Panc1 (cell line): ENCODE measurements at regions not wholly inside any gene's neighbourhood (a gene's known extent, or its start where the extent isn't known, plus 50 kb on each side); places are given as distances from the start of the nearest gene placed in this dataset.

Experiments
- ATAC-seq: fragments of 200-7000 bp; cut with Tn5 transposase; 2 replicates; pipeline ENCODE4 v1.9.1; 2020; ENCODE audit warnings: mild to moderate bottlenecking, moderate library complexity
- BruUV-seq: library from RNA; stranded (reverse); fragments of 400-500 nt; replicated peaks from 2 replicates; lab custom pipeline; 2021; lab: Mats Ljungman, UMichigan
- CTCF ChIA-PET: fragments of 300-600 bp; sonication (Branson Sonifier 250); formaldehyde crosslinking; loops from one replicate; lab custom pipeline; 2022; ENCODE audit warnings: antibody characterized with exemption; lab: Charles Lee
- POLR2A ChIA-PET: fragments of 300-600 bp; sonication (Branson Sonifier 250); formaldehyde crosslinking; loops from one replicate; lab custom pipeline; 2022; ENCODE audit warnings: antibody characterized with exemption; lab: Charles Lee
- DNase-seq: peaks from one replicate; pipeline ENCODE4 v3.0.0-alpha.2; 2010; ENCODE audit warnings: low read depth, low spot score
- H3K27ac ChIP-seq: 2 replicates; pipeline ENCODE4 v1.5.1; 2011; ENCODE audit warnings: mild to moderate bottlenecking, low read length, inconsistent platforms
- H3K27me3 ChIP-seq: fragments of 200-500 bp; sonication (Bioruptor generic); 2 replicates; pipeline ENCODE4 v1.6.0; 2014; ENCODE audit warnings: low read length, inconsistent platforms; ENCODE audit not compliant: control insufficient read depth, insufficient read depth
- H3K36me3 ChIP-seq: fragments of 200-500 bp; sonication (Bioruptor generic); 2 replicates; pipeline ENCODE4 v1.5.1; 2014; ENCODE audit warnings: inconsistent platforms, mild to moderate bottlenecking, low read length, moderate library complexity; ENCODE audit not compliant: control insufficient read depth, insufficient read depth
- H3K4me1 ChIP-seq: 2 replicates; pipeline ENCODE4 v1.5.1; 2011; ENCODE audit warnings: inconsistent platforms, mild to moderate bottlenecking, low read length, moderate library complexity; ENCODE audit not compliant: control insufficient read depth, insufficient read depth
- H3K4me3 ChIP-seq, 2 experiments: 2 replicates each; pipeline ENCODE4 v1.5.1; 2011 to 2012; ENCODE audit warnings: low read depth in 2 of 2, low read length in 2 of 2, mild to moderate bottlenecking in 2 of 2, inconsistent platforms in 1 of 2, moderate library complexity in 1 of 2
- H3K9me3 ChIP-seq: fragments of 200-500 bp; sonication (Bioruptor generic); 2 replicates; pipeline ENCODE4 v1.5.1; 2014; ENCODE audit warnings: low read depth, mild to moderate bottlenecking, inconsistent platforms, low read length, moderate library complexity; ENCODE audit not compliant: control insufficient read depth, insufficient read depth
- POLR2AphosphoS5 ChIP-seq: IDR thresholded peaks from 2 replicates; pipeline ENCODE4 v1.6.1; 2012; ENCODE audit warnings: mild to moderate bottlenecking, low read depth, low read length, moderate library complexity
- SIN3A ChIP-seq: IDR thresholded peaks from 2 replicates; pipeline ENCODE4 v1.6.1; 2012; ENCODE audit warnings: low read depth, mild to moderate bottlenecking, low read length, moderate library complexity, borderline replicate concordance; ENCODE audit not compliant: insufficient read depth
- TCF7L2 ChIP-seq: IDR thresholded peaks from 2 replicates; pipeline ENCODE4 v1.6.1; 2011; ENCODE audit warnings: mild to moderate bottlenecking, low read depth, low read length, inconsistent platforms
- in situ Hi-C: cut with HindIII; loops from 2 replicates; pipeline ENCODE4 v1.10.0; 2016; ENCODE audit warnings: low sequenced_read_pairs, low pct_unique_long_range_greater_than_20kb
- intact Hi-C: fragments of 100-400 bp; cut with micrococcal nuclease; formaldehyde crosslinking; loops from one replicate; pipeline ENCODE4 v1.10.0; 2022; ENCODE audit not compliant: unreplicated experiment
- TF ChIP-seq, protein P1 (sequence below): fragments of 450-650 bp; IDR thresholded peaks from 2 replicates; pipeline ENCODE4 v1.5.1; 2017; ENCODE audit warnings: mild to moderate bottlenecking
- TF ChIP-seq, protein P2 (sequence below), 2 experiments: IDR thresholded peaks; 2 replicates each; pipeline ENCODE4 v1.6.1; 2011 to 2012; ENCODE audit warnings: low read depth in 2 of 2, control low read depth in 1 of 2, low read length in 1 of 2, mild to moderate bottlenecking in 1 of 2, moderate library complexity in 1 of 2; ENCODE audit not compliant: insufficient read depth in 1 of 2

DNA sequence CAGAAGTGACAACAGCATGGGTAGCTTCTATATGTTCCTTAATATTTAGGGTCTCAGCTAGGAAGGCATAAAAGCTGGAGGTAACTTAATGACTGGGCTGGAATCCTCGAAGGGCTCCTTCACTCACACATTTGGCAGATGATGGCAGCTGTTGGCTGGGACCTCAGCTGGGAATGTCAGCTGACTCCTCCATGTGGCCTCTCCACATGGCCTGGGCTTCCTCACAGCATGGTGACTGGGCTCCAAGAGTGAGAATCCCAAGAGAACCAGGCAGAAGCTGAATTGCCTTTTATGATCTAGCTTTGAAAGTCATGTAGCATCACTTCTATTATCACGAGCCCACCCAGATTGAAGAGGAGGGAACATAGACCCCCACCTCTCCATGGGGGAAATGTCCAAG is 54.9 kb downstream of the TET3 start:
- Histone ChIP-seq H3K9me3 (no peaks in the 10 kb centered on the region), H3K4me3 (no peak overlapping the region), H3K27me3 (no peaks in the 10 kb centered on the region), H3K27ac (no peak overlapping the region), H3K4me1 (no peaks in the 10 kb centered on the region), H3K36me3 (no peaks in the 10 kb centered on the region)
- BruUV-seq = no TSS peak
- ChIA-PET CTCF (no interaction called here), POLR2A (no interaction called here)
- intact Hi-C loops (no loop called here), in situ Hi-C loops (no loop called here)
- ATAC-seq (no peak), DNase-seq (no peak)
- TF ChIP-seq, protein P1, sequence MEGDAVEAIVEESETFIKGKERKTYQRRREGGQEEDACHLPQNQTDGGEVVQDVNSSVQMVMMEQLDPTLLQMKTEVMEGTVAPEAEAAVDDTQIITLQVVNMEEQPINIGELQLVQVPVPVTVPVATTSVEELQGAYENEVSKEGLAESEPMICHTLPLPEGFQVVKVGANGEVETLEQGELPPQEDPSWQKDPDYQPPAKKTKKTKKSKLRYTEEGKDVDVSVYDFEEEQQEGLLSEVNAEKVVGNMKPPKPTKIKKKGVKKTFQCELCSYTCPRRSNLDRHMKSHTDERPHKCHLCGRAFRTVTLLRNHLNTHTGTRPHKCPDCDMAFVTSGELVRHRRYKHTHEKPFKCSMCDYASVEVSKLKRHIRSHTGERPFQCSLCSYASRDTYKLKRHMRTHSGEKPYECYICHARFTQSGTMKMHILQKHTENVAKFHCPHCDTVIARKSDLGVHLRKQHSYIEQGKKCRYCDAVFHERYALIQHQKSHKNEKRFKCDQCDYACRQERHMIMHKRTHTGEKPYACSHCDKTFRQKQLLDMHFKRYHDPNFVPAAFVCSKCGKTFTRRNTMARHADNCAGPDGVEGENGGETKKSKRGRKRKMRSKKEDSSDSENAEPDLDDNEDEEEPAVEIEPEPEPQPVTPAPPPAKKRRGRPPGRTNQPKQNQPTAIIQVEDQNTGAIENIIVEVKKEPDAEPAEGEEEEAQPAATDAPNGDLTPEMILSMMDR = no peak
- TF ChIP-seq POLR2AphosphoS5 (no peak), SIN3A (no peak), TCF7L2 (no peak)
- TF ChIP-seq, protein P2, sequence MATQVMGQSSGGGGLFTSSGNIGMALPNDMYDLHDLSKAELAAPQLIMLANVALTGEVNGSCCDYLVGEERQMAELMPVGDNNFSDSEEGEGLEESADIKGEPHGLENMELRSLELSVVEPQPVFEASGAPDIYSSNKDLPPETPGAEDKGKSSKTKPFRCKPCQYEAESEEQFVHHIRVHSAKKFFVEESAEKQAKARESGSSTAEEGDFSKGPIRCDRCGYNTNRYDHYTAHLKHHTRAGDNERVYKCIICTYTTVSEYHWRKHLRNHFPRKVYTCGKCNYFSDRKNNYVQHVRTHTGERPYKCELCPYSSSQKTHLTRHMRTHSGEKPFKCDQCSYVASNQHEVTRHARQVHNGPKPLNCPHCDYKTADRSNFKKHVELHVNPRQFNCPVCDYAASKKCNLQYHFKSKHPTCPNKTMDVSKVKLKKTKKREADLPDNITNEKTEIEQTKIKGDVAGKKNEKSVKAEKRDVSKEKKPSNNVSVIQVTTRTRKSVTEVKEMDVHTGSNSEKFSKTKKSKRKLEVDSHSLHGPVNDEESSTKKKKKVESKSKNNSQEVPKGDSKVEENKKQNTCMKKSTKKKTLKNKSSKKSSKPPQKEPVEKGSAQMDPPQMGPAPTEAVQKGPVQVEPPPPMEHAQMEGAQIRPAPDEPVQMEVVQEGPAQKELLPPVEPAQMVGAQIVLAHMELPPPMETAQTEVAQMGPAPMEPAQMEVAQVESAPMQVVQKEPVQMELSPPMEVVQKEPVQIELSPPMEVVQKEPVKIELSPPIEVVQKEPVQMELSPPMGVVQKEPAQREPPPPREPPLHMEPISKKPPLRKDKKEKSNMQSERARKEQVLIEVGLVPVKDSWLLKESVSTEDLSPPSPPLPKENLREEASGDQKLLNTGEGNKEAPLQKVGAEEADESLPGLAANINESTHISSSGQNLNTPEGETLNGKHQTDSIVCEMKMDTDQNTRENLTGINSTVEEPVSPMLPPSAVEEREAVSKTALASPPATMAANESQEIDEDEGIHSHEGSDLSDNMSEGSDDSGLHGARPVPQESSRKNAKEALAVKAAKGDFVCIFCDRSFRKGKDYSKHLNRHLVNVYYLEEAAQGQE (IDR thresholded peaks at IDR 0.05; ENCODE audit: insufficient read depth in 1 of 2, low read depth in 2 of 2, low read length in 1 of 2) = no peak

DNA sequence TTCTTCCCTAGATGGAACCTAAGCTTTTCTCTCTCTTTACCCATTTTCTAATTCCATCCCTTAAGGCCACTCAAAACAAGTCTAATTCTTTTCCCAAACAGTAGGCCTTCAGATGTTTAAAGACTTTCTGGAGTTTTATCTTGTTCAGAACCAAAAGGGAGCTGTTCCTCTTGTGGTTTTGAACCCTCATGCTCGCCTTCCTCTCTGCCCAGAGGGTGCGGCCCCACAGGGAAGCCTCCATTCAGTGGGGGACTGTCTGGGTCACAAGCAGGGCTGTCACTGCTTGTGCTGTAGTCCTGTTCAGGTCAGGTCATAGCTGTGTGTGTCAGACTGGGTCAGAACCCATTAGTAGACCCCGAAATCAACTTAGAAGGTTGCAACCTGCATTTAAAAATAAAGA is 56.5 kb downstream of the TET3 start:
- POLR2A ChIA-PET = no interaction called here
- CTCF ChIA-PET = no interaction called here
- in situ Hi-C loops = no loop called here

More for the DNA sequence above, 56.5 kb downstream of the TET3 start:
- H3K36me3 ChIP-seq = no peaks in the 10 kb centered on the region
- no peak overlapping the region for H3K27ac ChIP-seq
- no TSS peak for BruUV-seq
- intact Hi-C loops = no loop called here
- TF ChIP-seq, protein P1 = no peak
- H3K9me3 ChIP-seq = no peaks in the 10 kb centered on the region
- H3K4me1 ChIP-seq = no peaks in the 10 kb centered on the region
- DNase-seq = no peak
- ATAC-seq = no peak
- no peaks in the 10 kb centered on the region for H3K27me3 ChIP-seq
- H3K4me3 ChIP-seq = no peak overlapping the region
